ENCODE measurements at regions not wholly inside any gene's neighbourhood (a gene's known extent, or its start where the extent isn't known, plus 50 kb on each side); places are given as distances from the start of the nearest gene placed in this dataset.

- TF ChIP-seq ZNF462 (CRISPR knock-in tag; IDR thresholded peaks at IDR 0.05) (no peak), ZNF331 (CRISPR knock-in tag; IDR thresholded peaks at IDR 0.05; ENCODE audit: low read depth) (no peak), CREB1 (CRISPR knock-in tag; IDR thresholded peaks at IDR 0.05; ENCODE audit: low read depth) (no peak), EZH2 (IDR thresholded peaks at IDR 0.05; ENCODE audit: low read depth, unreplicated experiment) (no peak)
Observed at GRCh38 chr5:101036778-101037177, 133.7 kb upstream of the ST8SIA4 start (continued).

GRCh38 chr5:101035425-101035824 is 132.3 kb upstream of the ST8SIA4 start:
- no peak overlapping the region for H3K27ac ChIP-seq (ENCODE audit: low read depth)
- H3K4me3 ChIP-seq = no peak overlapping the region
- no peak for TF ChIP-seq JUNB (IDR thresholded peaks at IDR 0.05; ENCODE audit: unreplicated experiment)
- H3K9me2 ChIP-seq (ENCODE audit: insufficient read depth) = no peaks in the 10 kb centered on the region
- Mint-ChIP-seq H3K9me3 (peaks cover 5% of the 10 kb centered on the region), H3K36me3 (ENCODE audit: low read depth) (peaks cover 3% of the 10 kb centered on the region; the same call in 2 of the 3 replicates), H3K27ac (no peak overlapping the region), H3K4me1 (no peaks in the 10 kb centered on the region), H3K4me3 (no peak overlapping the region), H3K27me3 (ENCODE audit: insufficient read depth, low read depth, poor library complexity) (peaks cover 2% of the 10 kb centered on the region)
- no peak for DNase-seq (ENCODE audit: low spot score)
- H3F3A ChIP-seq (replicated peaks; ENCODE audit: low read depth) = no peaks in the 10 kb centered on the region
- ATAC-seq = no peak
- no peaks in the 10 kb centered on the region for H3K36me3 ChIP-seq (ENCODE audit: insufficient read depth)
- no peaks in the 10 kb centered on the region for H3K4me1 ChIP-seq (ENCODE audit: insufficient read depth)
- H3K79me2 ChIP-seq (replicated peaks; ENCODE audit: insufficient read depth) = no peaks in the 10 kb centered on the region
- no peaks in the 10 kb centered on the region for H3K27me3 ChIP-seq (ENCODE audit: insufficient read depth)
- H3K4me2 ChIP-seq = no peak overlapping the region
- H2AFZ ChIP-seq = no peak overlapping the region
- H4K20me1 ChIP-seq (replicated peaks; ENCODE audit: insufficient read depth) = no peaks in the 10 kb centered on the region

- no peaks in the 10 kb centered on the region for H3K4me1 ChIP-seq (ENCODE audit: insufficient read depth)
- peaks cover 12% of the 10 kb centered on the region; the same call in 1 of the 2 replicates for H3K9me2 ChIP-seq (ENCODE audit: insufficient read depth)
- no peak for ATAC-seq
- TF ChIP-seq ZNF462 (CRISPR knock-in tag; IDR thresholded peaks at IDR 0.05) = no peak
Observed at GRCh38 chr5:101024299-101024698, 121.2 kb upstream of the ST8SIA4 start.

More at GRCh38 chr5:101024299-101024698, 121.2 kb upstream of the ST8SIA4 start:
- Mint-ChIP-seq H3K36me3 (ENCODE audit: low read depth) (peaks cover 9% of the 10 kb centered on the region; the same call in 2 of the 3 replicates), H3K4me3 (no peak overlapping the region), H3K27ac (no peak overlapping the region), H3K4me1 (no peaks in the 10 kb centered on the region), H3K27me3 (ENCODE audit: insufficient read depth, low read depth, poor library complexity) (no peaks in the 10 kb centered on the region), H3K9me3 (peaks cover 15% of the 10 kb centered on the region)
- no peak overlapping the region for H3K4me3 ChIP-seq
- no peaks in the 10 kb centered on the region for H3F3A ChIP-seq (replicated peaks; ENCODE audit: low read depth)
- no peak overlapping the region for H3K4me2 ChIP-seq
- no peaks in the 10 kb centered on the region for H3K27me3 ChIP-seq (ENCODE audit: insufficient read depth)
- no peaks in the 10 kb centered on the region for H4K20me1 ChIP-seq (replicated peaks; ENCODE audit: insufficient read depth)
- no peak for DNase-seq (ENCODE audit: low spot score)
- H3K36me3 ChIP-seq (ENCODE audit: insufficient read depth) = no peaks in the 10 kb centered on the region
- no peak overlapping the region for H2AFZ ChIP-seq
- no peak overlapping the region for H3K27ac ChIP-seq (ENCODE audit: low read depth)
- H3K79me2 ChIP-seq (replicated peaks; ENCODE audit: insufficient read depth) = no peaks in the 10 kb centered on the region
